GM18861 (cell line): ENCODE measurements at regions not wholly inside any gene's neighbourhood (a gene's known extent, or its start where the extent isn't known, plus 50 kb on each side); places are given as distances from the start of the nearest gene placed in this dataset.
"Not testable (repeated sequence)": the region's sequence is repeated elsewhere in the genome, so short reads cannot be mapped to it uniquely, and the experiment has no call there.

Source experiments
- ATAC-seq: cut with Tn5 transposase; IDR thresholded peaks from one replicate; pipeline ENCODE4 v1.9.1; 2021; ENCODE audit not compliant: unreplicated experiment

DNA sequence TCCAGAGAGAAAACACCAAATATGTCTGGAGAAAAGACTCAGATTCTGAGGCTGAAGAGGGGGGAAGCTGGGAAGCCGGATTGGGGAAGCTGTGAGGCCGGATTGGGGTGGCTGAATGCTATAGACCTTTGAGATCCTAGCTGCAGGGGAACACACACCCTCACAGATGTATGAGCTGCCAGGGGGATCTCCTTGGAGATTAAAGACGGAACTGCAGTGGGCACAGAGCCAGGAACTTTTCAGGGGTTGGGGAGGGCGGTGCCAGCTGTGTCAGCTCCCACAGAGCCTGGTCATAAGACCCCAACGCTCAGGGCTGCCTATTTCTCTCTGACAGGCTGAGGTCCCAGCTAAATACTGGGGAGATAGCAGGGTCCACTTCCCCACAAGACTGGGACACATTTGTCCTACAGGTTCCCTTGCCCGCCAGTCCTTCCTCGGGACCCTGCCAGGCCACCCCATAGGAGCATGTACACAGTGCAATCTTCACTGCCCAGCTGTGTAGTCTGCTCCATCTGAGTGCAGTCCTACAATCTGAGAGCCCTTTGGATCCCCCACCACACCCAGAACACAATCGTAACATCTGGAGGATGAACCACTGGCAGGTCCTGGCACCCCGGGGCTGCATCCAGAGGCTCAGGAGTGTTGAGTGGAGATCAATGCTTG lies 1893.9 kb downstream of the PCDH9 start:
- ATAC-seq = no peak

DNA sequence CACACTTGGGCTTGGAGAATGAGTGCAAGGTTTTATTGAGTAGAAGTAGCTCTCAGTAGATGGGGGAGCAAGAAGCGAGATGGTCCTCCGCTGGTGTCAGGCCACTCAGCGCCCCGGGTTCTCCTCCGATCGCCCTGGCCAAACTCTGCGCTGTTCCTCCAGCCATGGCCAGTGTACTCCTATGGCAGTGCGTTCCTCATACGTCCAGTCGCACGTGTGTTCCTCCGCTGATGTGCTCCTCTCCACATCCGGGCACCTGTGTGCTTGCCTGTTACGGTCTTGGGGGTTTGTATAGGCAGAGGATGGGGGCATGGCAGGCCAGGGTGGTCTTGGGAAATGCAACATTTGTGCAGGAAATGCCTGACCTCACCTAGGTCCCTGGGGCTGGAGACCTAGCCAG lies 1899.4 kb downstream of the PCDH9 start:
- no peak for ATAC-seq

DNA sequence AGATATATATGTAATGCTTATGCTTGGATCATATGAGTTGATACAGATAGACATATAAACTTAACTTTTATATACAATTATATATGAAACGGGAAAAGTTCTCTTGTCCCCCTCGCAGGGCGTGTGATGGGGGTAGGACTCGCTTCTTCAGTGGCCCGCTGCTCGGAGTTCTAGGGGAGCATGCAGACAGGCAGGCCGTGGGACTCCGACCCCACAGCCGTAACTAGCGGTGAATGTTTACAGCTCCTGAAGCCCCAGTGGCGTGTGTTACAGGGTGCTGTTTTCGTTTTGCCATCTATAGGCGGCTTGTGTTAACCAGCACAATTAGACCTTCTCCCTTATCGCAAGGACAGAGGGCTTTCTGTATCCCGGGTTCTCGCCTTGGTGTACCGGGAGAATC lies 1899.8 kb downstream of the PCDH9 start:
- no peak for ATAC-seq

DNA sequence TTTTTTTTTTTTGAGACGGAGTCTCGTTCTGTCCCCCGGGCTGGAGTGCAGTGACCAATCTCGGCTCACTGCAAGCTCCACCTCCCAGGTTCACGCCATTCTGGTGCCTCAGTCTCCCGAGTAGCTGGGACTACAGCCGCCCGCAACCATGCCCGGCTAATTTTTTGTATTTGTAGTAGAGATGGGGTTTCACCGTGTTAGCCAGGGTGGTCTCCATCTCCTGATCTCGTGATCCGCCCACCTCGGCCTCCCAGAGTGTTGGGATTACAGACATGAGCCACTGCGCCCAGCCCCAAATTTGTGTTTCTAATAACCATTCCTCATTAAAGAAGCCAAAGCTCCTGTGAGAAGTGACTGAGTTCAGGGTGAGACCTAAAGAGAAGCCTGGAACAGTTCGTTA lies 1906.9 kb downstream of the PCDH9 start:
- not testable (repeated sequence) for ATAC-seq

DNA sequence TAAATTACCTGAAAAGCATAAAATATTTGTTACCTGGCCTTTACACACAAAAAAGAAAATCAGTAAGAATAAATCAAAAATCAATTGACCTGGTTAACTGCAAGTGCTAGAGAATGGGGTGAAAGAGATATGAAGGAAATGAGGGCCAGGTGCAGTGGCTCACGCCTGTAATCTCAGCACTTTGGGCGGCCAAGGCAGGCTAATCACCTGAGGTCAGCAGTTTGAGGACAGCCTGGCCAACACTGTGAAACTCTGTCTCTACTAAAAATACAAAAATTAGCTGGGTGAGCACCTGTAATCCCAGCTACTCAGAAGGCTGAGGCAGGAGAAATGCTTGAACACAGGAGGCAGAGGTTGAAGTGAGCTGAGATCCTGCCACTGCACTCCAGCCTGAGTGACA lies 1908.7 kb downstream of the PCDH9 start:
- ATAC-seq = not testable (repeated sequence)

DNA sequence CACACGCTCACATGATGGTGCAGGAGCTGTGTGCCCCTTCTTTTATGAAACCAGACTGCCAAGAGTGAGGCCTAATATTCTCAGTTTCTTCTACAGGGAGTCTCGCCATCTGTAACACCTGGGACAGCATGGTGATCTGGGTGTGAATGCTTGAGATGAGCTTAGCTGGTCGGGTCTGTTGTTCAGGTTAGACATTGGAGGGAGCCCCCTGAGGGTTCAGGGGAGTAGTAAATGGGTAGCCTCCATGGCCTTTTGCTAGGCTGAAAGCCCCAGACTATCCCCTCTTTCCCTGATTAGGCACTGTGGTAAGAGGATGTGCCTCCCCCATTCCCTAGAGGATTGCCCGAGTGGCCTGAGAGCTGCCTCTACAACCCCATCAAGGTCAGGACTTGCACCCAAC lies 1916.1 kb downstream of the PCDH9 start:
- no peak for ATAC-seq

DNA sequence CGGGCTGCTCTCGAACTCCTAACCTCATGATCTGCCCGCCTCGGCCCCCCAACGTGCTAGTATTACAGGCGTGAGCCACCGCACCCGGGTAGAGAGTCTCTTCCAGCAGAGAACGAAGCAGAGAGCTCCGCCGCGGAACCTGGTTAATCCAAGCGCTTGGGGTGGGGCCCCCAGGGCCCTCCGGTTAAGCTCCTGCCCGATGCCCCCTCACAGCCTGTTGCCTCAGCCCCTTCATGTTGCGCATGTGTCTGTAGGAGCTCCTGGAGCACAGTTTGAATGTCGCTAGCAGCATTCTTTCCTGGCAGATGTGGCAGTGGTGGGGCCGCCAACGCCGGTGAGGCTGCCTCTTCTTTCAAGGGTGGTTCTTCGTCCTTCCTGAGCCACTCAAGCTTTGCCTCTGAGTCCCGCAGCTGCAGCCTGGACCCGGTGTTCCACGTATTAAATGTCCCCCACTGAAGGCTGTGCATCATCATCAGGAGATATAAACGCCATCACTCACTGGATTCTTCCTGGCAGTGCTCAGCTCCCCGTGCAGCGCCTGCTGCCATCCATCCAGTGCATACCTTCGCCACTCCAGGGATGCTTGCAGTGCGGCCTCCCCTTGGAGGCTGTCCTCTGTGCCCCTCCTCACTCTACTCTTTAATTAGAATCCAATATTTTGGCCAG lies 1919.3 kb downstream of the PCDH9 start:
- ATAC-seq = no peak

DNA sequence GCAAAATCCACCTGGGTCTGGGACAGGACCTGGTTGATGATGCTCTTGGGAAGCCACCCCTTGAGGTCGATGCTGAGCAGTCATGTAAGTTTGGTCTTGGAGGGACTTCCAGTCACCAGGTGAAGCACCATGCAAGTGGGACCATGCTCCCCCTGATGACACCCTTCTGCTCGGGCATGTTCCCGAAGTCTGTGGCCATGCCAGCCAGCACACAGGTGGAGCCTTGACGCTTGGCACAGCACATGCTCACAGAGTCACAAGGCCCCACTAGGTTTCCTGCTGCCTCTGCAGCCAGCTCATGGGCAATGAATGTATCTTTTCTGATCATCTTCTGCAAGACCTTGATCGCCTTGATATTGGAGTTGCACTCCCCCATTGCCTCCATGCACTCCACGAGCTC lies 1920.2 kb downstream of the PCDH9 start:
- ATAC-seq = no peak

DNA sequence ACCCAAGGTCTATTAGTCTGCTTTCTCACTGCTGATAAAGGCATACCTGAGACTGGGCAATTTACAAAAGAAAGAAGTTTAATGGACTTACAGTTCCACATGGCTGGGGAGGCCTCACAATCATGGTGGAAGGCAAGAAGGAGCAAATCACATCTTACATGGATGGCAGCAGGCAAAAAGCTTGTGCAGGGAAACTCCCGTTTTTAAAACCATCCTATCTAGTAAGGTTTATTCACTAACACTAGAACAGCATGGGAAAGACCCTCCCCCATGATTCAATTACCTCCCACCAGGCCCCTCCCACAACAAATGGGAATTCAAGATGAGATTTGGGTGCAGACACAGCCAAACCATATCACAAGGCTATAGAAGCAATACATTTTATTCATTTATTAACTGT lies 1921.4 kb downstream of the PCDH9 start:
- ATAC-seq = not testable (repeated sequence)

DNA sequence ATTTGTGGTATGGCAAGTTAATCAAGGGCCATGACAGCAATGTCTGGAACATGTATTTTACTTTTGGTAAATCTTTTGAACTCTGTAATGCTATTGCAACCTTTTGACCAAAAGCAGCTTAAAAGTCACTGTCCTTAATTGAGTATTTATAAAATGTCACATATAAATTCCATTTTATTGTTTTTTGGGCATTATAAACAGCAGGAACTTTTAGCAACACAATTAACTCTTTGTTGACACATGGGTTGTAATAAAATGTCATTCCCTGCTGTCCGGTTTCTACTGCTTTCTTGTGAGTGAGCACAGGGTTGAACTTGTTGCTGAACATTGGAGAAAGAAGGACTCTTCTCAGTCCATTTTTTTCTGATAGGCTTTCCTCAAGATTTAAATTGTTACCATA lies 1923.1 kb downstream of the PCDH9 start:
- no peak for ATAC-seq

DNA sequence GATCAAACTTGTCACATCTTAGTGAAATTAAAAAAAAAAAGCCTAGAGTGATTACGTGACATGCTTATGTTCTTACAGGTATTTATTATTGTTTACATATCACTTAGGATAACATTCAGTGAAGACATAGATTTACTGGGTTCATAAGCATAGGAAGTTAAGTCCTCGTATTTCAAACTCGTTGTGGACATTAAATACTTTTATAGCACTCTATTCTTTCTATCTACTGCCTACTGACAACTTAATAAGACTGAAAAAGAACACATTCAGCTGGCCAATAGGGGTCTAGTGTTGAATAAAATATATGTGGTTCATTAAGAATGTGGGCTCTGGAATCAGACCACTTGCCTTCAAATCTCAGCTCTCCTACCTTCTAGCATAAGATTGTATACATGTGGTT lies 1927.4 kb downstream of the PCDH9 start:
- ATAC-seq = no peak

DNA sequence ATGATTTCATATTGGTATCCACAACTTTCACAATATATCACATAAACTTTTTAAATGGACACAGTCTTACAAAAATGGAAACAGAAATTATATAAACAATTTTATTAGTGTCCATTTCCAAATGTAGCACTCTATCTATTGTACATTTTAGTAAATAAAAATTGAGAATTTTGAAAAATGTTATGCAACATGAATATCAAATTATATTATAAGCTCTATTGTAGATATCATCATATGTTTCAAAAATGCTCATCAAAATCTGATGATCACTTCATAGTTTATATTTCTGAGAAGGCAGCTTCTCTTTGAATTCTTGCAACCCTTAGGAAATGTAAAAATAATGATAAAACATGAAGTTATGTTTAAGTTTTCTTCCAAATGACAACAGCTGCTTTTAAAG lies 1928.6 kb downstream of the PCDH9 start:
- ATAC-seq = no peak

DNA sequence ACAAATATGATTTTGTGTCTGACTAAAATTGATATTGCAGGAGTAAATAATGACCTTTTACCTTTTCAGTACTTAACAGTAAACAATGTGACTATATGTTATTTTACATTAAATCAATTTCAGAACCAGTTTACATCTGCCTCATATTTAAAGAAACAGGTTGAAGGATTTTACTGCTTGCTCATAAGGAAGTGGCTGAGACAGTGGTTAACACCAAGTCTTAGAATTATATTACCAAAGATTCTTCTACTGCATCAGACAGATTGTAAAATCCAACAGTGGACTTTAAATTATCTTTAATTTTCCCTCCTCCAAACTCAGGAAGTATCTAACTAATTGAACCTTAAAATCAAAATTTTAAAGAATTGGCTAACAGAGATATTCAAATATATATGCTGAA lies 1929.9 kb downstream of the PCDH9 start:
- ATAC-seq = no peak

DNA sequence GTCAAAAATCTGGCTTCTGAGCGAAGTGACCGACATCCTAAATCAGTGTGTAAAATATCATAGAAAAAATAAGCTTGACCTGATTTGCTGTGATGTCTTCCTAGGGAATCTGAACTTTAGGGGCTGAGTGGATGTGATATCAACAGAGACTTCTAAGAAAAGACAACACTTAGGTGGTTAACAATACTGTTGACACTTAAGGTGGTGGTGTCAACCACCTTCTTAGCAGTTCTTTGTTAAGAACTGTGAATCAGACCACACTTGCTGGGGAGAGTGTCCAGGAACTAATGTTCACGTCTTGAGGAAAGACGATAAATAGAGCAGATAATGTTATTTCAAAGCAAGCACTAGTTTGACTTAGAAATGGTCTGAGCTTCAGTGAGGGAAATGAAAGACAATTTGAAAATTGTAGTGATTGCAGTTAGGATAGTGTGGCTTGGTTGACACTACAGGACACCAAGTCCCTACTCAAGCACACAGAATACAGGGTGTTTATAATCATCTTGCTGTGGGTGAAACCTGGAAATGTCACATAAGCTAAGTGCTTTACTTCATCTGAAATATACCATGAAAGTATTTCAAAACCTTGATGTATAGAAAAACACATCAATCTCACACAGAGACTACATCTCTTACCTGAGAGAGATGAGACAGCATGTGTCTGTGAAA lies 1936.5 kb downstream of the PCDH9 start:
- ATAC-seq = no peak

DNA sequence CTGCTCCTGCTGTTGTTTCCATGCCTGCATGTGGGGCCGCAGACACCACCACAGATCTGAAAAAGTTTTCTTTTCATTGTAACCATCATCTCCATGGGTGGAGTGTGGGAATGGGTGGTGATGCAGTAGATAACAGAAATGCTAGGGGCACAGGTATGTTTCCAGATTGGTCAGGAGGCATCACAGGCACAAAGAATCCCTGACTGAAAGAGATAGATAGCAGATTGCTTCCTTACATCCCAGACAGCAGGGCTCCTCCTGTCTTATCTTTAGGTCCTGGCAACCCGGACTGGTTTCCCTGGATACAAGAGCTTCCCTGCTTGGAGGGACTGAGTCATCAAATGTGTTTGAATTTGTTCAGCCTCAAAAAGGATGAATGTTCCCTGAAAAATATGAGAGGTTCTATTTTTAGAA lies 1937.6 kb downstream of the PCDH9 start:
- ATAC-seq = no peak

DNA sequence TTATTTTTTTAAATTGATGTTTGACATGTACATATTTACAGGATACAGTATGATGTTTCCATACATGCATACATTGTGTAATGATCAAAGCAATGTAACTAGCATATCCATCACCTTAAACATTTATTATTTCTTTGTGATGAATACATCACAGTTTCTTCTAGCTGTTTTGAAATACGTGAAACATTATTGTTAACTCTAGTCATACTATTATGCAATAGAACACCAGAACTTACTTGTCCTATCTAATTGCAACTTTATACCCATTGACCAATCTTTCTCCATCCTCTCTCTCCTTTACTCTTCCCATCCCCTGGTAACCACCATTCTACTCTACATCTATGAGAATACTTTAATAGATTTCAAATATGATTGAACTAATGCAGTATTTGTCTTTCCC lies 1942.7 kb downstream of the PCDH9 start:
- no peak for ATAC-seq

DNA sequence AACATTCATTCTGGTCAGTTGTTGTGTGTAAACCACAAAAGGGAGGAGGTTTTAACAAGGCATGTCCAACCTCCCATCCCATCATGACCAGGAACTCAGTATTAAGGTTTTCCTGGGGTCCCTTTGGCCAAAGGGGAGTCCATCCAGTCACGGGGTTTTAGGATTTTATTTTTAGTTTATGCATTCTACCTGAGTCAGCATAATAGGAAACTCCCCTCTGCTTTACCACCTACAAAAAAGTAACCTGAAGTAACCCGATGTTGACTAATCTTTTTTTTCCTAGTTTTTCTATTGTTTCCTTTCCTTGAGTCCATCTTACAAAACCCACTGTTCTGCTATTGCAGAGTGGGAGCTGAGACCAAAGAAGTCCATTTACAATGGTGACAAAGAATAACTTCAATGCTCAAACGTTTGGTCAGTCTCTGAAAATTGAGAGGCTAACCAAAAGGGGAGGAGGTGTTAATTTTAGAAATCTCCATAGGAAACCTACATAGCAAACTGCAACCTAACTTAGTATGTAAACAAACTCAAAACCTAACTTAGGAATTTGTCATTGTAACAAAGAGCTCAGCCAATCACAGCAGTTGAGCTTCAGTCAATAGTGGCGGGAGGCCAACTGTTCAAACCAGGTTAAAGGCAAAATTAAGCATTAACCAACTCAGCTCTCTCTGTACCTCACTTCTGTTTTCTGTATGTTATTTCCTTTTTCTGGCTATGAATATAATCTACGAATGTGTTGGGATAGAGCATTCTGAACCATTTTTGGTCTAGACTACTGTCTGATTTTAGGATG lies 1954.1 kb downstream of the PCDH9 start:
- no peak for ATAC-seq

DNA sequence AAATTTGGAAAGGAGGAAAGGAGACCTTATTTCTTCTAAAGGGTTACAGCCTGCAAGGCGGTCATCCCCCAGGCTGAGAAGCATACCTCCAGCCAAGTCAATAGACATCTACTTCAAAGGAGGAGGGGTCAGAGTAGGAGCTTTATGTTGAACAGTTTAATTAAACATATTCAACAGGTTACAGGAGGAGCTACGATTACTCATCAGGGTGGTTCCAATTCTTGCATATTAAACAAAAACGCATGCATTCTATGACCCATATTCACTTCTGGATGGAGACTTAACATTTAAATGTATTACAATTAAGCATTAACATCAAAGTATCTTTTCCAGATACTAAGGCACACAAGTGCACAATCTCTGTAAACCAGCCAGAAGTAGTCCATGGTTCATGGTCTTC lies 1955.0 kb downstream of the PCDH9 start:
- no peak for ATAC-seq

DNA sequence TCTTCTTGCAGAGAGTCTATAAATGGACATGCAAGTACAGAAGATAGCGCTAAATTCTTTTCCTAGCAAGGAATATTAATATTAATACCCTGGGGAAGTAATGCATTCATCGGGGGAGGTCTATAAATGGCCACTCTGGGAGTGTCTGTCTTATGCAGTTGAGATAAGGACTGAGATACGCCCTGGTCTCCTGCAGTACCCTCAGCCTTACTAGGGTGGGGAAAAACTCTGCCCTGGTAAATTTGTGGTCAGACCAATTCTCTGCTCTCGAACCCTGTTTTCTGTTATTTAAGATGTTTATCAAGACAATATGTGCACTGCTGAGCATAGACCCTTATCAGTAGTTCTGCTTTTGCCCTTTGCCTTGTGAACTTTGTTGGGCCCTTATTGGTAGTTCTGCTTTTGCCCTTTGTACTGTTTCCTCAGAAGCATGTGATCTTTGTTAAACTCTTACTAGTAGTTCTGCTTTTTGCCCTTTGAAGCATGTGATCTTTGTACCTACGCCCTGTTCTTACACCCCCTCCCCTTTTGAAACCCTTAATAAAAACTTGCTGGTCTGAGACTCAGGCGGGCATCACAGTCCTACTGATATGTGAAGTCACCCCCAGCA lies 1956.2 kb downstream of the PCDH9 start:
- ATAC-seq = not testable (repeated sequence)

DNA sequence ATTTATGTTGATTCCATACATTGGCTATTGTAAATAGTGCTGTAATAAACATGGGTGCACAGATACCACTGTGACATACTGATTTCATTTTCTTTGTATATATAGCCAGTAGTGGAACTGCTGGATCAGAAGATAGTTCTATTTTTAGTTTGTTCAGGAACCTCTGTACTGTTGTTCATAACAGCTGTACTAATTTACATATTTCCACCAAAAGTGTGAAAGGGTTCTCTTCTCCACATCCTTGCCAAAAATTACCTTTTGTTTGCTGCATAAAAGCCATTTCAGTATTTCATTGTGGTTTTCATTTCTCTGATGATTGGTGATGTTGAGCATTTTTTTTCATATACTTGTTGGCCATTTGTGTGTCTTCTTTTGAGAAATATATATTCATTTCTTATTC lies 1962.1 kb downstream of the PCDH9 start:
- no peak for ATAC-seq

DNA sequence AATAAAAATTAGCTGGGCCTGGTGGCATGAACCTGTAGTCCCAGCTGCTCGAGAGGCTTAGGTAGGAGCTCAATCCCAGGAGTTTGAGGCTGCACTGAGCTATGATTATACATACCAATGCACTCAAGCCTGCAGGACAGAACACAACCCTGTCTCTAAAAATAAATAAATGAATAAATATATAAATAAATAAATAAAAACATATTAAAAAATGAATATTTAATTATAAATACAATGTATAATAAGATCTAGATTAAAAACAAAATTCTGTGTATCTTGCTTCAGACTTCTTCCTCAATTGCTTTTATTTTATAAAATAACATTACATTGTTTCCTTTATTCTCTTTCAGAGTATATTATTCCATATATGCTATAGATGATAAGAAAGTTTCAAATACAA lies 1964.1 kb downstream of the PCDH9 start:
- ATAC-seq = no peak
